Loucy (cell line): ENCODE measurements at regions not wholly inside any gene's neighbourhood (a gene's known extent, or its start where the extent isn't known, plus 50 kb on each side); places are given as distances from the start of the nearest gene placed in this dataset.

Experiments
- H2AFZ ChIP-seq: fragments of 200-600 bp; sonication (generic); 2 replicates; pipeline ENCODE4 v1.6.0; 2016; ENCODE audit warnings: antibody characterized with exemption, mild to moderate bottlenecking, low read length, moderate library complexity
- H3F3A ChIP-seq: fragments of 200-600 bp; 2 replicates; pipeline ENCODE4 v1.6.0; 2016; ENCODE audit warnings: antibody characterized with exemption, low read depth, mild to moderate bottlenecking
- H3K27me3 ChIP-seq: fragments of 200-600 bp; sonication (generic); 2 replicates; pipeline ENCODE4 v1.6.1; 2014; ENCODE audit warnings: low read length, mild to moderate bottlenecking; ENCODE audit not compliant: insufficient read depth, poor library complexity, severe bottlenecking
- H3K36me3 ChIP-seq: fragments of 200-600 bp; sonication (generic); 2 replicates; pipeline ENCODE4 v1.6.1; 2016; ENCODE audit warnings: low read length; ENCODE audit not compliant: insufficient read depth
- H3K4me1 ChIP-seq: fragments of 200-600 bp; sonication (generic); 2 replicates; pipeline ENCODE4 v1.5.1; 2014; ENCODE audit warnings: low read length, mild to moderate bottlenecking; ENCODE audit not compliant: insufficient read depth, poor library complexity, severe bottlenecking
- H3K4me2 ChIP-seq: fragments of 200-600 bp; sonication (generic); 2 replicates; pipeline ENCODE4 v1.6.0; 2014; ENCODE audit warnings: antibody characterized with exemption, low read length, low read depth, mild to moderate bottlenecking; ENCODE audit not compliant: poor library complexity, severe bottlenecking
- H3K4me3 ChIP-seq: fragments of 200-600 bp; sonication (generic); 2 replicates; pipeline ENCODE4 v1.5.1; 2014; ENCODE audit warnings: low read length, mild to moderate bottlenecking, mixed read lengths; ENCODE audit not compliant: poor library complexity, severe bottlenecking
- H3K79me2 ChIP-seq: fragments of 200-600 bp; sonication (generic); 2 replicates; pipeline ENCODE4 v1.6.1; 2014; ENCODE audit warnings: low read length; ENCODE audit not compliant: insufficient read depth
- H3K9ac ChIP-seq: fragments of 200-600 bp; sonication (generic); 2 replicates; pipeline ENCODE4 v1.6.0; 2014; ENCODE audit warnings: mild to moderate bottlenecking, low read depth, low read length, moderate library complexity; ENCODE audit not compliant: poor library complexity, severe bottlenecking
- H3K9me2 ChIP-seq: fragments of 200-600 bp; sonication (generic); replicated peaks from 2 replicates; pipeline ENCODE4 v1.6.1; 2016; ENCODE audit warnings: low read depth, low read length, mixed read lengths
- H3K9me3 ChIP-seq: fragments of 200-600 bp; sonication (generic); 2 replicates; pipeline ENCODE4 v1.6.1; 2014; ENCODE audit warnings: mild to moderate bottlenecking, antibody characterized with exemption, low read length, low read depth; ENCODE audit not compliant: insufficient read depth
- H4K20me1 ChIP-seq: fragments of 200-600 bp; sonication (generic); 2 replicates; pipeline ENCODE4 v1.6.0; 2014; ENCODE audit warnings: antibody characterized with exemption, low read length, mild to moderate bottlenecking; ENCODE audit not compliant: insufficient read depth, poor library complexity, severe bottlenecking
- CTCF ChIP-seq: fragments of 200-600 bp; sonication (generic); conservative IDR thresholded peaks from 2 replicates; pipeline ENCODE4 v1.5.1; 2014; ENCODE audit warnings: mild to moderate bottlenecking, antibody characterized with exemption, low read length
- EZH2phosphoT487 ChIP-seq: fragments of 200-600 bp; IDR thresholded peaks from 2 replicates; pipeline ENCODE4 v1.6.1; 2018; ENCODE audit warnings: antibody characterized with exemption, mild to moderate bottlenecking, moderate library complexity, borderline replicate concordance

GRCh38 chr11:115561116-115561515 is 56.9 kb upstream of the CADM1 start:
- Histone ChIP-seq H4K20me1 (no peaks in the 10 kb centered on the region), H3K9ac (no peak overlapping the region), H3K4me2 (no peak overlapping the region), H3K9me2 (no peaks in the 10 kb centered on the region), H3K9me3 (no peaks in the 10 kb centered on the region), H3K4me1 (no peaks in the 10 kb centered on the region), H3K4me3 (no peak overlapping the region), H3K79me2 (no peaks in the 10 kb centered on the region), H3F3A (no peaks in the 10 kb centered on the region), H3K27me3 (no peaks in the 10 kb centered on the region), H3K36me3 (no peaks in the 10 kb centered on the region), H2AFZ (no peak overlapping the region)
- TF ChIP-seq EZH2phosphoT487 (no peak), CTCF (no peak)

DNA sequence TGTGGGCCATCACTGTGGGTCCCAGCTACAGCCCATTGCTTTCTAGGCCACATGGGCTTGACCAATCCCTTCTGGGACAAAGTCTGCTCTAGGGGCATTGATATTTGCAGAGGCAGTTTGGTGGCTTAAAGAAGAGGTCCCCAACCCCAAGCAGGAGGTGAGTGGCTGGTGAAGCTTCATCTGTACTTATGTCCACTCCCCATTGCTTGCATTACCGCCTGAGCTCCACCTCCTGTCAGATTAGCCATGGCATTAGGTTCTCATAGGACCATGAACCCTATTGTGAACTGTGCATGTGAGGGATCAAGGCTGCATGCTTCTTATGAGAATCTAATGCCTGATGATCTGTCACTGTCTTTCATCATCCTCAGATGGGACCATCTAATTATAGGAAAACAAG is 54.4 kb upstream of the CADM1 start:
- no peaks in the 10 kb centered on the region for H3F3A ChIP-seq
- no peaks in the 10 kb centered on the region for H3K9me3 ChIP-seq
- H3K4me2 ChIP-seq = no peak overlapping the region
- no peaks in the 10 kb centered on the region for H3K79me2 ChIP-seq
- no peak overlapping the region for H3K9ac ChIP-seq
- no peak overlapping the region for H2AFZ ChIP-seq
- no peaks in the 10 kb centered on the region for H3K4me1 ChIP-seq
- no peaks in the 10 kb centered on the region for H3K9me2 ChIP-seq
- no peaks in the 10 kb centered on the region for H3K27me3 ChIP-seq
- no peaks in the 10 kb centered on the region for H4K20me1 ChIP-seq
- H3K36me3 ChIP-seq = no peaks in the 10 kb centered on the region
- TF ChIP-seq EZH2phosphoT487 (no peak), CTCF (no peak)
- no peak overlapping the region for H3K4me3 ChIP-seq

DNA sequence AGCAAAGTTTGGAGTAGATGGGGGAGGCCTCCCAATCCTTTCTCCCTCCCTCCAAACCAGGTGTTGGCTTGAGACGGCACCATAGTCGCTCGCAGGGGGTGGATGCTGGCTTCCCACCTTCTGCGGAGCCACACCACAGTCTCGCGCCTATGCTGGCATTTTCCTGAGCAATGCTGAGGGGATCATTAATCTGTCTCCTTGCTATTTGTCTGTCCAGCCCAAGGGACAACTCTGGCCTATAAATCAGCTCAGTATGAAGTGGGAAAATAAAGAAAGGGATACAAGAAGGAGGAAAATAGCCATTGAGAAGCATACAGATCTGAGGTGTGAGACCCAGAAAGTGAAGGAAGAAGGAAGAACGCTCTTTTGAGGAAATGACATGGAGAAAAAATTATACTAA is 53.5 kb upstream of the CADM1 start:
- Histone ChIP-seq H3K36me3 (no peaks in the 10 kb centered on the region), H3K9me2 (no peaks in the 10 kb centered on the region), H3K79me2 (no peaks in the 10 kb centered on the region), H3K27me3 (no peaks in the 10 kb centered on the region), H3K4me1 (no peaks in the 10 kb centered on the region), H3F3A (no peaks in the 10 kb centered on the region), H4K20me1 (no peaks in the 10 kb centered on the region), H2AFZ (no peak overlapping the region), H3K9me3 (no peaks in the 10 kb centered on the region), H3K4me2 (no peak overlapping the region), H3K9ac (no peak overlapping the region), H3K4me3 (no peak overlapping the region)
- no peak for TF ChIP-seq CTCF
- no peak for TF ChIP-seq EZH2phosphoT487
